22Rv1 (cell line): ENCODE measurements at regions not wholly inside any gene's neighbourhood (a gene's known extent, or its start where the extent isn't known, plus 50 kb on each side); places are given as distances from the start of the nearest gene placed in this dataset.

Experiments used
- CTCF ChIP-seq: fragments of 450-650 bp; IDR thresholded peaks from 2 replicates; pipeline ENCODE4 v1.5.1; 2017; ENCODE audit warnings: mild to moderate bottlenecking
- ZFX ChIP-seq: fragments of 450-650 bp; IDR thresholded peaks from 2 replicates; pipeline ENCODE4 v1.6.1; 2017; ENCODE audit warnings: antibody characterized with exemption, borderline replicate concordance

GRCh38 chr6:14965424-14966075, 280.3 kb upstream of the JARID2 start:
- TF ChIP-seq CTCF: no peak
- no peak for TF ChIP-seq ZFX
